ENCODE measurements at regions not wholly inside any gene's neighbourhood (a gene's known extent, or its start where the extent isn't known, plus 50 kb on each side); places are given as distances from the start of the nearest gene placed in this dataset.

GRCh38 chr5:4518903-4519672 is 621.0 kb upstream of the ADAMTS16 start:
- DNase-seq (ENCODE audit: low spot score) = no peak
- TF ChIP-seq CTCF (IDR thresholded peaks at IDR 0.05; ENCODE audit: extremely low read depth, missing control alignments) = no peak

- no peak for DNase-seq (ENCODE audit: low spot score)
- TF ChIP-seq CTCF (IDR thresholded peaks at IDR 0.05; ENCODE audit: extremely low read depth, missing control alignments) = no peak
Observed at GRCh38 chr5:4520559-4520958, 619.6 kb upstream of the ADAMTS16 start.

- DNase-seq (ENCODE audit: low spot score) = no peak
Observed at GRCh38 chr5:4523038-4523437, 617.1 kb upstream of the ADAMTS16 start.

GRCh38 chr5:4531756-4532704 is 608.1 kb upstream of the ADAMTS16 start:
- DNase-seq (ENCODE audit: low spot score) = no peak
- TF ChIP-seq CTCF (IDR thresholded peaks at IDR 0.05; ENCODE audit: extremely low read depth, missing control alignments) = no peak

More at GRCh38 chr5:4523038-4523437, 617.1 kb upstream of the ADAMTS16 start:
- TF ChIP-seq CTCF (IDR thresholded peaks at IDR 0.05; ENCODE audit: extremely low read depth, missing control alignments) = no peak

- no peak for TF ChIP-seq CTCF (IDR thresholded peaks at IDR 0.05; ENCODE audit: extremely low read depth, missing control alignments)
- DNase-seq (ENCODE audit: low spot score) = no peak
Observed at GRCh38 chr5:4532705-4533080, 607.4 kb upstream of the ADAMTS16 start.

- no peak for DNase-seq (ENCODE audit: low spot score)
Observed at GRCh38 chr5:4533457-4534105, 606.5 kb upstream of the ADAMTS16 start.

More at GRCh38 chr5:4533457-4534105, 606.5 kb upstream of the ADAMTS16 start:
- TF ChIP-seq CTCF (IDR thresholded peaks at IDR 0.05; ENCODE audit: extremely low read depth, missing control alignments) = no peak

Measured in GM20000 (cell line).